ENCODE measurements at regions not wholly inside any gene's neighbourhood (a gene's known extent, or its start where the extent isn't known, plus 50 kb on each side); places are given as distances from the start of the nearest gene placed in this dataset.
"Not testable (repeated sequence)": the region's sequence is repeated elsewhere in the genome, so short reads cannot be mapped to it uniquely, and the experiment has no call there.

DNA sequence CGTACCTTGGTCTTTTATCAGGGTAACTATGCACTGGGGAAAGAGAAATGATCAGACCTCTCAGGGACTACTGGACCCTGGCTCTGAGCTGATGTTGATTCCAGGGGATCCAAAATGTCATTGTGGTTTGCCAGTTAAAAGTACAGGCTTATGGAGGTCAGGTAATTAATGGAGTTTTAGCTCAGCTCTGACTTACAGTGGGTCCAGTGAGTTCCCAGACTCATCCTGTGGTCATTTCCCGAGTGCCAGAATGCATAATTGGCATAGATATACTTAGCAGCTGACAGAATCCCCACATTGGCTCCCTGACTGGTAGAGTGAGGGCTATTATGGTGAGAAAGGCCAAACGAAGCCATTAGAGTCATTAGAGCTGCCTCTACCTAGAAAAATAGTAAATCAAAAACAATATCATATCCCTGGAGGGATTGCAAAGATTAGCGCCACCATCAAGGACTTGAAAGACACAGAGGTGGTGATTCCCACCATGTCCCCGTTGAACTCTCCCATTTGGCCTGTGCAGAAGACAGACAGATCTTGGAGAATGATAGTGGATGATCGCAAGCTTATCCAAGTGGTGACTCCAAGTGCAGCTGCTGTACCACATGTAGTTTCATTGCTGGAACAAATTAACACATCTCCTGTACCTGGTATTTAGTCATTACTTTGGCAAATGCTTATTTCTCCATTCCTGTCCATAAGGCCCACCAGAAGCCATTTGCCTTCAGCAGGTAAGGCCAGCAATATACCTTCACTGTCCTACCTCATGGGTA is 152.4 kb downstream of the THBS2 start:
- Histone ChIP-seq H3K4me1 (replicated peaks; ENCODE audit: insufficient read depth) (no peaks in the 10 kb centered on the region), H3K9me3 (ENCODE audit: insufficient read depth, low read depth) (no peaks in the 10 kb centered on the region), H3K27me3 (ENCODE audit: insufficient read depth, low read depth) (no peaks in the 10 kb centered on the region), H3K4me2 (no peak overlapping the region), H3K27ac (no peak overlapping the region), H3K79me2 (ENCODE audit: low read depth) (no peaks in the 10 kb centered on the region), H3K4me3 (no peak overlapping the region), H3K36me3 (ENCODE audit: low read depth) (no peaks in the 10 kb centered on the region), H3K9me2 (ENCODE audit: insufficient read depth) (no peaks in the 10 kb centered on the region), H2AFZ (no peak overlapping the region), H4K20me1 (ENCODE audit: insufficient read depth) (no peaks in the 10 kb centered on the region), H3F3A (ENCODE audit: insufficient read depth, low read depth) (no peaks in the 10 kb centered on the region)
- ChIA-PET CTCF (no interaction called here), POLR2A (ENCODE audit: unreplicated experiment) (no interaction called here)
- DNase-seq: no peak
- TF ChIP-seq, protein P1, sequence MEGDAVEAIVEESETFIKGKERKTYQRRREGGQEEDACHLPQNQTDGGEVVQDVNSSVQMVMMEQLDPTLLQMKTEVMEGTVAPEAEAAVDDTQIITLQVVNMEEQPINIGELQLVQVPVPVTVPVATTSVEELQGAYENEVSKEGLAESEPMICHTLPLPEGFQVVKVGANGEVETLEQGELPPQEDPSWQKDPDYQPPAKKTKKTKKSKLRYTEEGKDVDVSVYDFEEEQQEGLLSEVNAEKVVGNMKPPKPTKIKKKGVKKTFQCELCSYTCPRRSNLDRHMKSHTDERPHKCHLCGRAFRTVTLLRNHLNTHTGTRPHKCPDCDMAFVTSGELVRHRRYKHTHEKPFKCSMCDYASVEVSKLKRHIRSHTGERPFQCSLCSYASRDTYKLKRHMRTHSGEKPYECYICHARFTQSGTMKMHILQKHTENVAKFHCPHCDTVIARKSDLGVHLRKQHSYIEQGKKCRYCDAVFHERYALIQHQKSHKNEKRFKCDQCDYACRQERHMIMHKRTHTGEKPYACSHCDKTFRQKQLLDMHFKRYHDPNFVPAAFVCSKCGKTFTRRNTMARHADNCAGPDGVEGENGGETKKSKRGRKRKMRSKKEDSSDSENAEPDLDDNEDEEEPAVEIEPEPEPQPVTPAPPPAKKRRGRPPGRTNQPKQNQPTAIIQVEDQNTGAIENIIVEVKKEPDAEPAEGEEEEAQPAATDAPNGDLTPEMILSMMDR (conservative IDR thresholded peaks at IDR 0.05): no peak
- no peak for TF ChIP-seq EZH2 (IDR thresholded peaks at IDR 0.05; ENCODE audit: low read depth)
- no TSS peak for BruUV-seq (replicated peaks)
- intact Hi-C loops (cut with micrococcal nuclease; ENCODE audit: unreplicated experiment): no loop called here

GRCh38 chr6:169099411-169100202 is 154.0 kb downstream of the THBS2 start:
- H3K79me2 ChIP-seq (ENCODE audit: low read depth): no peaks in the 10 kb centered on the region
- ChIA-PET CTCF (no interaction called here), POLR2A (ENCODE audit: unreplicated experiment) (no interaction called here)
- H3K4me2 ChIP-seq: no peak overlapping the region
- intact Hi-C loops (cut with micrococcal nuclease; ENCODE audit: unreplicated experiment): no loop called here
- TF ChIP-seq, protein P1 (conservative IDR thresholded peaks at IDR 0.05): no peak
- TF ChIP-seq EZH2 (IDR thresholded peaks at IDR 0.05; ENCODE audit: low read depth): no peak
- H4K20me1 ChIP-seq (ENCODE audit: insufficient read depth): no peaks in the 10 kb centered on the region
- no peaks in the 10 kb centered on the region for H3K36me3 ChIP-seq (ENCODE audit: low read depth)
- H2AFZ ChIP-seq: no peak overlapping the region
- no peaks in the 10 kb centered on the region for H3K4me1 ChIP-seq (replicated peaks; ENCODE audit: insufficient read depth)
- H3K9me2 ChIP-seq (ENCODE audit: insufficient read depth): no peaks in the 10 kb centered on the region
- no peaks in the 10 kb centered on the region for H3K9me3 ChIP-seq (ENCODE audit: insufficient read depth, low read depth)
- no TSS peak for BruUV-seq (replicated peaks)
- no peak for DNase-seq
- no peak overlapping the region for H3K4me3 ChIP-seq
- H3K27me3 ChIP-seq (ENCODE audit: insufficient read depth, low read depth): peaks cover 5% of the 10 kb centered on the region; the same call in 1 of the 2 replicates
- no peak overlapping the region for H3K27ac ChIP-seq
- no peaks in the 10 kb centered on the region for H3F3A ChIP-seq (ENCODE audit: insufficient read depth, low read depth)

GRCh38 chr6:169098651-169099050 is 155.0 kb downstream of the THBS2 start:
- H3K79me2 ChIP-seq (ENCODE audit: low read depth); H3K27ac ChIP-seq; CTCF ChIA-PET; H3F3A ChIP-seq (ENCODE audit: insufficient read depth, low read depth); H4K20me1 ChIP-seq (ENCODE audit: insufficient read depth); H3K4me2 ChIP-seq; BruUV-seq (replicated peaks); H3K27me3 ChIP-seq (ENCODE audit: insufficient read depth, low read depth); intact Hi-C loops (cut with micrococcal nuclease; ENCODE audit: unreplicated experiment); H3K9me2 ChIP-seq (ENCODE audit: insufficient read depth); H2AFZ ChIP-seq; POLR2A ChIA-PET (ENCODE audit: unreplicated experiment); DNase-seq; H3K9me3 ChIP-seq (ENCODE audit: insufficient read depth, low read depth); H3K36me3 ChIP-seq (ENCODE audit: low read depth); H3K4me3 ChIP-seq; H3K4me1 ChIP-seq (replicated peaks; ENCODE audit: insufficient read depth): not testable (repeated sequence)
